OCI-LY1 (cell line): ENCODE measurements at regions not wholly inside any gene's neighbourhood (a gene's known extent, or its start where the extent isn't known, plus 50 kb on each side); places are given as distances from the start of the nearest gene placed in this dataset.

Experiments used
- H2AFZ ChIP-seq: fragments of 200-600 bp; sonication (generic), shearing (Covaris generic); 2 replicates; pipeline ENCODE4 v1.6.0; 2014; ENCODE audit warnings: antibody characterized with exemption, mild to moderate bottlenecking, low read length
- H3F3A ChIP-seq: fragments of 200-600 bp; sonication (generic), shearing (Covaris generic); 2 replicates; pipeline ENCODE4 v1.6.0; 2014; ENCODE audit warnings: mild to moderate bottlenecking, antibody characterized with exemption, low read length, moderate library complexity; ENCODE audit not compliant: insufficient read depth
- H3K27ac ChIP-seq: fragments of 200-600 bp; sonication (generic); 2 replicates; pipeline ENCODE4 v1.5.1; 2014; ENCODE audit warnings: low read length, mixed run types, mild to moderate bottlenecking, low read depth; ENCODE audit not compliant: poor library complexity, severe bottlenecking
- H3K27me3 ChIP-seq: fragments of 200-600 bp; sonication (generic); 2 replicates; pipeline ENCODE4 v1.6.0; 2014; ENCODE audit warnings: antibody characterized with exemption, mild to moderate bottlenecking, low read length, moderate library complexity; ENCODE audit not compliant: insufficient read depth
- H3K36me3 ChIP-seq: fragments of 200-600 bp; sonication (generic); 2 replicates; pipeline ENCODE4 v1.6.1; 2014; ENCODE audit warnings: mild to moderate bottlenecking, antibody characterized with exemption, low read length, moderate library complexity, mixed read lengths; ENCODE audit not compliant: insufficient read depth
- H3K4me1 ChIP-seq: fragments of 200-600 bp; sonication (generic); 2 replicates; pipeline ENCODE4 v1.5.1; 2014; ENCODE audit warnings: mild to moderate bottlenecking, low read length, moderate library complexity; ENCODE audit not compliant: insufficient read depth, severe bottlenecking
- H3K4me2 ChIP-seq: fragments of 200-600 bp; sonication (generic), shearing (Covaris generic); 2 replicates; pipeline ENCODE4 v1.6.1; 2014; ENCODE audit warnings: low read length
- H3K4me3 ChIP-seq: fragments of 200-600 bp; sonication (generic); 2 replicates; pipeline ENCODE4 v1.5.1; 2014; ENCODE audit warnings: low read length, low read depth, mild to moderate bottlenecking, mixed read lengths; ENCODE audit not compliant: poor library complexity, severe bottlenecking
- H3K79me2 ChIP-seq: fragments of 200-600 bp; shearing (Covaris generic); 2 replicates; pipeline ENCODE4 v1.6.1; 2016; ENCODE audit warnings: mixed run types, low read length, mixed read lengths; ENCODE audit not compliant: insufficient read depth
- H3K9ac ChIP-seq: fragments of 200-600 bp; sonication (generic), shearing (Covaris generic); 2 replicates; pipeline ENCODE4 v1.6.1; 2014; ENCODE audit warnings: mild to moderate bottlenecking, low read length, mixed read lengths
- H3K9me2 ChIP-seq: fragments of 200-600 bp; sonication (generic), shearing (Covaris generic); 2 replicates; pipeline ENCODE4 v1.6.1; 2014; ENCODE audit warnings: low read depth, mild to moderate bottlenecking, low read length, mixed read lengths
- H3K9me3 ChIP-seq: fragments of 200-600 bp; shearing (Covaris generic); 2 replicates; pipeline ENCODE4 v1.6.1; 2014; ENCODE audit warnings: low read length, mixed read lengths
- H4K20me1 ChIP-seq: fragments of 200-600 bp; sonication (generic), shearing (Covaris generic); 2 replicates; pipeline ENCODE4 v1.6.0; 2016; ENCODE audit warnings: mild to moderate bottlenecking, low read length; ENCODE audit not compliant: insufficient read depth
- CTCF ChIP-seq: fragments of 200-600 bp; sonication (generic), shearing (Covaris generic); IDR thresholded peaks from 2 replicates; pipeline ENCODE4 v1.5.1; 2017; ENCODE audit warnings: mild to moderate bottlenecking, antibody characterized with exemption, low read length, moderate library complexity, mixed read lengths
- EZH2 ChIP-seq: fragments of 200-600 bp; sonication (generic), shearing (Covaris generic); IDR thresholded peaks from 2 replicates; pipeline ENCODE4 v1.8.0; 2017; ENCODE audit warnings: borderline replicate concordance, mixed run types, mild to moderate bottlenecking, antibody characterized with exemption, low read length, moderate library complexity, mixed read lengths

- Histone ChIP-seq H3K36me3 (peaks cover 32% of the 10 kb centered on the region), H3K4me1 (peaks cover 70% of the 10 kb centered on the region), H3K9ac (peak overlapping the region; percentile 100), H3K9me2 (no peaks in the 10 kb centered on the region), H3F3A (0 out of 2 replicates have a peak, but pooled peaks cover 4% of the 10 kb centered on the region), H2AFZ (no peak overlapping the region), H3K27me3 (no peaks in the 10 kb centered on the region), H3K79me2 (peaks cover 55% of the 10 kb centered on the region), H4K20me1 (no peaks in the 10 kb centered on the region), H3K4me3 (peak overlapping the region; percentile 79), H3K9me3 (peaks cover 8% of the 10 kb centered on the region; the same call in 1 of the 2 replicates), H3K27ac (peak overlapping the region; percentile 93), H3K4me2 (peak overlapping the region; percentile 98)
- TF ChIP-seq CTCF = no peak
- no peak for TF ChIP-seq EZH2
These were observed 188.8 kb downstream of the ZEB2 start for GRCh38 chr2:144330951-144331673.

GRCh38 chr2:144329472-144329871 is 190.4 kb downstream of the ZEB2 start:
- H3K4me3 ChIP-seq = peak overlapping the region; percentile 79
- peaks cover 8% of the 10 kb centered on the region; the same call in 1 of the 2 replicates for H3K9me3 ChIP-seq
- no peaks in the 10 kb centered on the region for H4K20me1 ChIP-seq
- peaks cover 71% of the 10 kb centered on the region for H3K79me2 ChIP-seq
- no peak overlapping the region for H3K9ac ChIP-seq
- H3K36me3 ChIP-seq = peaks cover 32% of the 10 kb centered on the region
- 0 out of 2 replicates have a peak, but pooled peaks cover under 1% of the 10 kb centered on the region for H3F3A ChIP-seq
- H3K4me1 ChIP-seq = peaks cover 80% of the 10 kb centered on the region
- no peaks in the 10 kb centered on the region for H3K27me3 ChIP-seq
- H3K9me2 ChIP-seq = no peaks in the 10 kb centered on the region
- peak overlapping the region; percentile 98; the same call in 1 of the 2 replicates for H3K4me2 ChIP-seq
- TF ChIP-seq EZH2 (no peak), CTCF (no peak)
- H3K27ac ChIP-seq = no peak overlapping the region
- H2AFZ ChIP-seq = no peak overlapping the region

GRCh38 chr2:144328938-144329337 is 191.0 kb downstream of the ZEB2 start:
- Histone ChIP-seq H3F3A (no peaks in the 10 kb centered on the region), H3K79me2 (peaks cover 76% of the 10 kb centered on the region), H2AFZ (no peak overlapping the region), H3K4me2 (no peak overlapping the region), H3K27ac (no peak overlapping the region), H3K9me2 (no peaks in the 10 kb centered on the region), H3K4me1 (peaks cover 85% of the 10 kb centered on the region), H3K9me3 (peaks cover 8% of the 10 kb centered on the region; the same call in 1 of the 2 replicates), H4K20me1 (no peaks in the 10 kb centered on the region), H3K36me3 (peaks cover 32% of the 10 kb centered on the region), H3K4me3 (no peak overlapping the region), H3K27me3 (no peaks in the 10 kb centered on the region), H3K9ac (no peak overlapping the region)
- TF ChIP-seq EZH2 = no peak
- TF ChIP-seq CTCF = no peak
